ENCODE measurements at regions not wholly inside any gene's neighbourhood (a gene's known extent, or its start where the extent isn't known, plus 50 kb on each side); places are given as distances from the start of the nearest gene placed in this dataset.

DNA sequence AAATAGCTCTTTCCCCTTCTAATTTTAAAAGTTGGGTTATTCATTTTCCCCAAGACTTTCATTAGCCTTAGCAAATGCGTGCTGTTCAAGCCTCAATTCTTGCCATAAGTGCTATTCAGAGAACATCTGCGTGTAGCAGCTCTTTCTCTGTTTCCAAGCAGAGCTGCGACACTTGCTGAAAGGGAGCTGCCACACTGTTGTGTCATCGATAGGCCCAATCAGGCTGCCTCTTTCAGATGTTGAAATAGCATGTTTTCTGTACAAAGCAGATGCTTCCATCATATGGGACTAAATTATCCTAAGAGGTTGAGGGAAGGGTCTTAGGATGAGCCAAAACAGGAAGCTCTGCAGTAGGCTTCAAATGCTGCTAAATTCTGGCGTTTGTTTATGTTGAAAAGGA, 220.9 kb upstream of the CDC14C start:
- Mint-ChIP-seq H3K4me3 (no peak overlapping the region), H3K27ac (no peak overlapping the region), H3K9me3 (peaks cover 3% of the 10 kb centered on the region), H3K27me3 (no peaks in the 10 kb centered on the region), H3K36me3 (no peaks in the 10 kb centered on the region), H3K4me1 (no peaks in the 10 kb centered on the region)
- DNase-seq: no peak
- CTCF ChIA-PET: no interaction called here

DNA sequence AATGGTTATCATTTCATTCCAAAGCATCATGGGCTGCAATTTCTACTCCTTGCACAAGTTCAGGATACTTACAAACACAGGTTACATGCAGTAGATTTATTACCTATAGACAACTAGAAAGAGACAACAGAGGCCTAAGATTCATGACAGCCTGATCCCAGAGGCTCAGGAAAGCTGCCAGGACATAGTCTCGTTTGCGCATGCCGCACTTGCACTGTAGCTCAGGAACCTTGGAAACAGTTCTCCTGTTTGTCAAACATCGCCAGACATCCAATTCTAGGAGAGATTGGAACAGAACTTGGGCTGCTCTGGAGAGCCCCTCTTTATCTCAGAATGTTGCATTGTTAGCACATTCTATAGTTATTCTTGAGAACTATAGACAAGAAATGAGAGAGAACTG, 216.2 kb upstream of the CDC14C start:
- H3K36me3 Mint-ChIP-seq: no peaks in the 10 kb centered on the region
- CTCF ChIA-PET: no interaction called here
- no peak for DNase-seq

DNA sequence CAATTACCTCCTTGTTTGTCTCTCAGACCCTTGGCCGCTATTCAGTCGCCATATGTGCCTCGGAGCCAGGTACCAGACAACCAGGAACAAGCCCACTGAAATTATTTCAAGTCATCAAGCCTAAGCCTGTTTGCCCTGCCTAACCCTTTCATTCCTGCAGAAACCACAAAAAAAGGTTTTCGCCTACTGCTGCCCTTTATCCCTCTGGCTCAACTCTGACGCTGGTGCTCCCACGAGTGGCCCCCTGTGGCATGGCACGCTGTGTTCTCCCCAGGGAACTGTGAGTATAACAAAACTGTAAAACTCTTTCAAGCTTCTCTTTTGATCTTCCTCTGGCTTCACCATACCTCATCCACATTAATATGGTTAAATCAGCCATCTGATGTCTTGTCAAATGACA, 215.7 kb upstream of the CDC14C start:
- Mint-ChIP-seq H3K4me1 (peaks cover 4% of the 10 kb centered on the region), H3K27me3 (peaks cover 4% of the 10 kb centered on the region), H3K36me3 (no peaks in the 10 kb centered on the region), H3K9me3 (peaks cover 6% of the 10 kb centered on the region), H3K27ac (no peak overlapping the region), H3K4me3 (no peak overlapping the region)
- CTCF ChIA-PET: no interaction called here
- DNase-seq: no peak

More for the DNA sequence above, 216.2 kb upstream of the CDC14C start:
- peaks cover 4% of the 10 kb centered on the region for H3K4me1 Mint-ChIP-seq
- peaks cover 6% of the 10 kb centered on the region for H3K9me3 Mint-ChIP-seq
- H3K4me3 Mint-ChIP-seq: no peak overlapping the region
- H3K27me3 Mint-ChIP-seq: peaks cover 4% of the 10 kb centered on the region
- H3K27ac Mint-ChIP-seq: no peak overlapping the region

DNA sequence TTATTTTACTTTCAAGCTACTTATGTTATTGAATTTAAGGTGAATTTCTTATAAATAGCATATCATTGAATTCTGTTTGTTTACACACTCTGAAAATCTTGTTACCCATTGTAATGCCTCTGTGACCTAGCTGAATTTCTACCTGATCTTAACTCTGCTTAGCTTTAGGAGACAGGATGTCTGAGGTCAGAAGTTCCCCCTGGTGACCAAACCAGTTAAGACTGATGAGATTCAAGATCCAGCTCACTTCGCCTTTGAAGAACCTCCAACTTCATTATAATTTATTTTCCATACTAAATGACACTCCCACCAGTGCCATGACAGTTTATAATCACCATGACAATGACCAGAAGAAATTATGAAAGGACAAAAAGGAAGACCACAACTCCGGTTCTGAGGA, 213.4 kb upstream of the CDC14C start:
- DNase-seq: no peak
- CTCF ChIA-PET: no interaction called here
- H3K4me3 Mint-ChIP-seq: no peak overlapping the region
- H3K4me1 Mint-ChIP-seq: peaks cover 4% of the 10 kb centered on the region
- H3K27me3 Mint-ChIP-seq: peaks cover 4% of the 10 kb centered on the region
- no peak overlapping the region for H3K27ac Mint-ChIP-seq
- H3K36me3 Mint-ChIP-seq: no peaks in the 10 kb centered on the region
- peaks cover 2% of the 10 kb centered on the region for H3K9me3 Mint-ChIP-seq

DNA sequence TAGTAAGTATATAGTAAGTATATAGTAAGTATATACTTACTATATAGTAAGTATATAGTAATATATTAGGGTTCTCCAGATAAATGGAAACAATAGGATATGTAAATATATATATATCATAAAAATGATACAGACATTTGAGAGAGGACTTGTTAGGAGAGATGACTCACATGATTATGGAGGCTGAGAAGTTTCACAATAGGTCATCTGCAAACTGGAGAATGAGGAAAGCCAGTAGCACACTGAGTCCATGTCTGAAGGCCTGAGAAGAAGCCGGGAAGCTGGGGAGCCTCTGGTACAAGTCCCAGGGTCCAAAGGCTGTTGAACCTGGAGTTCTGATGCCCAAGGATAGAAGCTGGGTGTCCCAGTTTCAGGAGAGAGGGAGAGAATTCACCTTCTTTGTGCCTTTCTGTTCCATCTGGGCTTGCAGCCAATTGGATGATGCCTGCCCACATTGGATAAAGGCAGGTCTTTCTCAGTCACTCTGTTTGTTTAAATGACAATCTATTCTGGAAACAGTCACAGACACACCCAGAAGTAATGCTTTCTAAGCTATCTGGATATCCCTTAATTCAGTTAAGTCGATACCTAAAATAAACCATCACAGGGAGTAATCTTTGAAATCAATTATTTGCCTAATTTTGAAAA, 205.5 kb upstream of the CDC14C start:
- H3K27me3 Mint-ChIP-seq: no peaks in the 10 kb centered on the region
- no peak overlapping the region for H3K4me3 Mint-ChIP-seq
- no peaks in the 10 kb centered on the region for H3K4me1 Mint-ChIP-seq
- H3K9me3 Mint-ChIP-seq: peaks cover 3% of the 10 kb centered on the region
- CTCF ChIA-PET: no interaction called here
- no peak overlapping the region for H3K27ac Mint-ChIP-seq
- DNase-seq: no peak
- H3K36me3 Mint-ChIP-seq: no peaks in the 10 kb centered on the region

DNA sequence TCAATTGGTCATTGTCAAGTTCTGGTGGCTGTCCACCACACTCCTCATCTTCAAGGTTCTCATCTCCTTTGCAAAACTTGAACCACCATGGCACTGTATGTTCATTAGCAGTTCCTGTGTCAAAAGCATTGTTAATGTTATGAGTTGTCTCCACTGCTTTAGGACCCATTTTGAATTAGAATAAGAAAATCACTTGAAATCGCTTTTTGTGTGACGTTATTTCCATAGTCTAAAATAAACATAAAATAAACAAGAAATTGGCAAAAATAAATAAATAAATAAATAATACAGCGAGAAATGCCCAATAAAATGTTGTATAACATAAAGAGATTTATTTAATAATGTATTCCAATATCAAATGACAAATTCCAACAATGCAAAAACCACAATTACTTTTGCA, 195.5 kb upstream of the CDC14C start:
- no peak overlapping the region for H3K4me3 Mint-ChIP-seq
- no peaks in the 10 kb centered on the region for H3K4me1 Mint-ChIP-seq
- H3K36me3 Mint-ChIP-seq: no peaks in the 10 kb centered on the region
- peaks cover 11% of the 10 kb centered on the region for H3K9me3 Mint-ChIP-seq
- CTCF ChIA-PET: no interaction called here
- no peak overlapping the region for H3K27ac Mint-ChIP-seq
- DNase-seq: no peak
- H3K27me3 Mint-ChIP-seq: no peaks in the 10 kb centered on the region

DNA sequence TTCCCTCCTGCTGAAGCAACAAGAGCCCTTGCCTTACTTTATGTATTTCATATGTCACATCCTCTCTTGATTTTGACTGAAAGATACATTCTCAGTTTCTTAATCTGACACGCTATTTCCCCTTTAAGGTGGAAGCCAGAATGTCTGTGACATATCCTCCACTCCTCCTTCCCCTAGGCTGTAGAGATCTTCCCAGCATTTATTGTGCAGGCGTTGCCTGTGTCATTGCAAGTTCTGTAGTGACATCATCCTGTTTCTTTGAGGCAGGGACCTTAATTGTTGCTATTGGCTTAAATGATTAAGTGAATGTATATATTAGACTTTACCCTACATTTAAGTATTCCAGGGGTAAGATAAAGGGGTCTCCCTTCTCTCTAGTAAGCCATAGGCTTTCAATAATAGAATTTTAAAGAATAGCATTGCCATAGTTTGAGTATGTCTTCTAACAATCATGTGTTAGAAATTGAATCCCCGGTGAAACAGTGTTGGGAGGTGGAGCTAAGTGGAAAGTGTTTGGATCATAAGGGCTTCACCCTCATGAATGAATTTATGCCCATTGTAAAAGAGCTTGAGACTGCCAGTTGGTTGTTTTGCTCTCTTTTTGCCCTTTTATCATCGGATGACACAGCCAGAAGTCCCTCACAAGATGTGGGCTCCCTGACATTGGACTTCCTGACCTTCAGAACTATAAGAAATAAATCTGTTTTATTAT, 189.5 kb upstream of the CDC14C start:
- H3K36me3 Mint-ChIP-seq: no peaks in the 10 kb centered on the region

DNA sequence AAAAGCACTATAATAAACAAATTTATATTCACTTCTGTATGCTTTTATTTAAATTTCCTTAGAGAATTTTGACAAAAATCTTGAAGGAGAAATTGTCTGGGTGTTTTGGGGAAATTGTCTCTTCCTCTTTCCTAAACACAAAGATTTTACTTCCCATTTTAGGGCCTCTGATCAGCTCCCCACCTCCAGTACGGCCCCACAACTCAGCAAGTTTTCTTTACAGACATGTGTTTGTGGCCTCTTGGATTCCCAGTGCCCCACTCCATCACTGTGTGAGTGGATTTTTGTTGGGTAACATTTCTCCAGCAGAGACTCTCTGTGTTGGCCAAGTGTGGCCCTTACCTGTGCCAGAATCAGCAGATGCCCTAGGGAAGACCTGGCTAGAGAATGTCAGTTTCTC, 182.8 kb upstream of the CDC14C start:
- H3K36me3 Mint-ChIP-seq: no peaks in the 10 kb centered on the region
- DNase-seq: no peak
- H3K4me3 Mint-ChIP-seq: no peak overlapping the region
- peaks cover 3% of the 10 kb centered on the region for H3K27me3 Mint-ChIP-seq
- H3K9me3 Mint-ChIP-seq: peaks cover 17% of the 10 kb centered on the region
- no peaks in the 10 kb centered on the region for H3K4me1 Mint-ChIP-seq
- CTCF ChIA-PET: no interaction called here
- H3K27ac Mint-ChIP-seq: no peak overlapping the region

More for the DNA sequence above, 189.5 kb upstream of the CDC14C start:
- no peak for DNase-seq
- CTCF ChIA-PET: no interaction called here
- Mint-ChIP-seq H3K9me3 (peaks cover 21% of the 10 kb centered on the region), H3K27me3 (no peaks in the 10 kb centered on the region), H3K4me1 (no peaks in the 10 kb centered on the region), H3K4me3 (no peak overlapping the region), H3K27ac (no peak overlapping the region)

DNA sequence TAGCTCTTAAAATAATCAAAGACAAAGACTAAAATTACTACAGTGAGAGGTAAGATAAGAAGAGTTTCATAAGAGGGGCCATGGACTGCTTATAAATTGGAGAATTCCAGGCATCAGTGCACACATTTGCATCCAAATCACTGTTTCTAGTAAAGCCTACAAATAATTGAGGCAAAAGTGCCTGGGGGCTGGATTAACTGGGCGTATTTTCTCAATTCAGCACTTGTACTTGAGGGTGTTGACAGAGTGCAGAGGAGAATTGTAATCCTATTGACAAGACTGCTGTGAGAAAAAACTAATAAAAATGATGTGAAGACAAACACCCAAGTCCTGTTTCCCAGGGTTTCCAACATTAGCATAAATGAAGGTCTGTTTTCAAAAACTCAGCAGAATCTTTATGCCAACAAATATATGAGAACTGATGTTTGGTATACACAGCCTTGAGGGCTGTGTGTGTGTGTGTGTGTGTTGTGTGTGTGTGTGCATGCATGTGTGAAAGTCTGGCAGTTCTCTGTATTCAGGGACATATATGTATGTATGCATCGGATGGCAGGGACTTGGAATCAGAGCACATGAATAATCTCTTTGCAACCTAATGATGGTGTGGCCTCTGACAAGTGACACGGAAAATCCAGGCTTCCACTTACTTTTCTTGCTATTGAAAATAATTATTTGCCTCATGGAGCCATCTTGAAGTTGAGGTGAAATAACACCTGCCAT, 182.1 kb upstream of the CDC14C start:
- DNase-seq: no peak
- H3K9me3 Mint-ChIP-seq: peaks cover 17% of the 10 kb centered on the region
- no peak overlapping the region for H3K27ac Mint-ChIP-seq
- H3K4me3 Mint-ChIP-seq: no peak overlapping the region
- peaks cover 3% of the 10 kb centered on the region for H3K27me3 Mint-ChIP-seq
- H3K4me1 Mint-ChIP-seq: no peaks in the 10 kb centered on the region
- CTCF ChIA-PET: no interaction called here
- H3K36me3 Mint-ChIP-seq: no peaks in the 10 kb centered on the region

DNA sequence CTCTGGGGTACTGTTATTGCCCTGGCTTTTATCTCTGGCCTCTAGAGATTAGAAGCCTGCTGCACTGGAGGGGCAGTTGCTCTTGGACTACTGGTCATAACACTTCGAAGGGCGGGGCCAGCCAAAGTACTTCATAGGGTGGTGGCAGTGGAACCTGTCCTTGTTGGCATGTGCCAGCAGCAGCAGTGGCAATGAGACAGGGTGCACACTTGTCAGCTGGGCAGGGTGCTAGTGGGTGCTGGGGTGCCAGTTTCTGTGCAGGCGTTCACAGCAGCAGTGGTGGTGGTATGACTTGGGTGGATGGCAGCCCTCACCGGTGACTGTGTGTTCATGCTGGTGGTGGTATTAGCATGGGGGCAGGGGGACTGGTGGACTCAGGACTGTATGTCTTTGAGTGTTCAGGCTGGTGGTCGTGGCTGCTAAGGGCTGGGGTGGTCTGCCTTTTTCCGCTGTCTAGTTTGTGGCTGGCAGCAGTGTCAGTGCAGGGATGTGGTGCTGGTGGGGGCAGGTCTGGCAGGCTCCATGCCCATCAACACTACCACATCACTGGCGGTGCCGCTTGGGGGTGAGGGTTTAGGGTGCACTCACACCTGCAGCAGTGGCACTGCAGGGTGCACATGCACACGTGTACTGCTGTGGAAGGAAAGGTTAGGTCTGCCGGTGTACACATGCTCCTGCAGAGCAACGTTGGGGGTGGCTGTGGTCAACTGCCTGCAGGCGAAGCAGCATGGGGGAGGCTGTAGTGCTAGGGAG, 176.1 kb upstream of the CDC14C start:
- CTCF ChIA-PET: no interaction called here
- no peak for DNase-seq
- H3K4me1 Mint-ChIP-seq: no peaks in the 10 kb centered on the region
- no peaks in the 10 kb centered on the region for H3K36me3 Mint-ChIP-seq
- no peak overlapping the region for H3K4me3 Mint-ChIP-seq
- H3K27ac Mint-ChIP-seq: no peak overlapping the region
- H3K9me3 Mint-ChIP-seq: no peaks in the 10 kb centered on the region
- H3K27me3 Mint-ChIP-seq: peaks cover 3% of the 10 kb centered on the region

DNA sequence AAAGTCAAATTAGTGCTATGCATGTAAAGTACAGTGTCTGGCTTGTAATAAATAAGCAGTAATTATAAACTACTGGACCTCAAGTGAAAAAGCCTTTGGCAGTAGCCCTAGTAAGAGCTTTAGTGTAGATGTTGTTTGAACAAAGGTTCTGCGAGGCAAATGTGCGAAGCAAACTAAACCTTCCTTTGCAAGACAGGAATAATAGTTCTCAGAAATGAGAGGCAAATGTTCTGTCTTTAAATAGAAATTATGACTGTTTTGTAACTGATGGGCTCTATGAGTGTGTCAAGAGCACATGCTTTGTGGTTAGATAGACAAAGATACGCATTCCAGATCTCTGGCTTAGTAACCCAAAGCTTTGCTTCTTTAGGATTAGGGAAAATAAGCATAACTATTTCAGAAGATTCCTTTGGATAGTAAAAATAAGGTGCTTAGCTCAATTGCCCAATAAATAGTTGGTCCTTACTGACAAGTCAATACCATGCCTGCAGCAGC, 169.2 kb upstream of the CDC14C start:
- no peak overlapping the region for H3K4me3 Mint-ChIP-seq
- no peaks in the 10 kb centered on the region for H3K9me3 Mint-ChIP-seq
- H3K27ac Mint-ChIP-seq: no peak overlapping the region
- H3K27me3 Mint-ChIP-seq: no peaks in the 10 kb centered on the region
- H3K36me3 Mint-ChIP-seq: no peaks in the 10 kb centered on the region
- CTCF ChIA-PET: interaction anchor here (0.7 kb wide), 1 partner anchor 10 kb away, joined by 3 read pairs; no protein-coding TSS in a partner anchor
- no peak for DNase-seq
- H3K4me1 Mint-ChIP-seq: no peaks in the 10 kb centered on the region

DNA sequence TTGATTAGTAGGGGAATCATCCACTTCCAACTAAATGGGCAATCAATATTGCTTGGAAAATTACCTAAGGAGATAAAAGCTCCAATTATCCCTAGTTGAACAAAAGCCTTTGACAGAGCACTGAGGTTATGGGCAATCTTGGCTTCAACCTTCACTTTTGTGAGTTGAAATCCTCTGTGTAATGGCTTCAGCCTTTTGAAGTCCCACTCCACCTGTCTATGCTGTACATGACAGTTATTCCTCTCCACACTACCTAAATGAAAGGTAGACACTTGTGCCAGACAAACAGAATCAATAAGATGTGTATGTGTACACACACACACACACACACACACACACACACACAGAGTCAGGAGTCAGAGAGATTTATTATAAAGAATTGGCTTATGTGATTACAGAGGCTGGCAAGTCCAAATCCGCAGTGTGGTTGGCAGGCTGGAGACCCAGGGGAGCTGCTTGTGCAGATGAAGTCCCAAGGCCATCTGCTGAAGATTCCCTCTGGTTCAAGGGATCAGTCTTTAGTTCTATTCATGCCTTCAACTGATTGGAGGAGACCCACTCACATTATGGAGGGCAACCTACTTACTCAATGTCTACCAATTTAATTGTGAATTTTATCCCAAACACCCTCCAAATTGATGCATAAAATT, 164.8 kb upstream of the CDC14C start:
- Mint-ChIP-seq H3K36me3 (no peaks in the 10 kb centered on the region), H3K9me3 (peaks cover 2% of the 10 kb centered on the region), H3K4me1 (no peaks in the 10 kb centered on the region), H3K27ac (no peak overlapping the region), H3K4me3 (no peak overlapping the region), H3K27me3 (no peaks in the 10 kb centered on the region)
- DNase-seq: no peak
- CTCF ChIA-PET: no interaction called here

DNA sequence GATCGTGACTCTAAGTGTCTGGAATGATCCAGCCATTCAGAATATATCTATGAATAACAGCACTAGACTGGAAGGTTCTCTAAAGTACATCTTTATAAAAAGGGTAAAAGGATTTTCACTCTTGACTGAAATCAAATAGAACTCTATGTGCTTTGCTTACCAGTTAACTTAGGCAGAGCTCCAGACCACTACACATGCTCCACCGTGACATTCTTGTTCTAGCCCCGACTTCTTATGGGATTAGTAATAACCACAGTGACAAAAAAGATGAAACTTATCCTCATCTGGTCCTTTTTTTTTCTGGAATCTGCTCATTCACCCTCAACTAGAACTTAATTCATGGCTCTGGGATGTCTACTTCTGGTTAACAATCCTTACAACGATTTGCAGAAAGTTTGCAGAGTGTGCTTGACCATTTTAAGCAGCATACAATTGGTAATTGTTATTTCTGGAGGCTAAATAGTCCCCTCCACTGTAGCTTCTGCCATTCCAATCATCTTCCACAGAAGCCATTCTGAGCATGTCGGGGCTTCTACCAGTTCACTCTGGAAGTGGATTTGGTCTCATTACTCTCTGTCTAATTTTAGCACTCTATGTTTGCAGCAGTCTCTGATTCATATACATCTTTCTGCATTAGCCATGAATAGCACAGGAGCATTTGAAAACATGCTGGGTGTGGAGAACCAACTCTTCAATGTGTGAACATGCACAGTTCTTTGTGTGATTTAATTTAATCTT, 163.7 kb upstream of the CDC14C start:
- Mint-ChIP-seq H3K4me1 (no peaks in the 10 kb centered on the region), H3K27ac (no peak overlapping the region), H3K27me3 (no peaks in the 10 kb centered on the region), H3K9me3 (peaks cover 2% of the 10 kb centered on the region), H3K36me3 (no peaks in the 10 kb centered on the region), H3K4me3 (no peak overlapping the region)
- DNase-seq: no peak
- CTCF ChIA-PET: no interaction called here

Data from activated naive CD4-positive, alpha-beta T cell treated with anti-CD3 and anti-CD28 coated beads, Interleukin-2, amount 10 ng/mL, durations not matched to agents 7 days and 5 days (primary cell).